ENCODE measurements at regions not wholly inside any gene's neighbourhood (a gene's known extent, or its start where the extent isn't known, plus 50 kb on each side); places are given as distances from the start of the nearest gene placed in this dataset.

- DNase-seq = no peak
These were observed 1378.1 kb upstream of the PRMT6 start for GRCh38 chr1:105678334-105678733.

- DNase-seq = no peak
These were observed 1371.8 kb upstream of the PRMT6 start for GRCh38 chr1:105684714-105685113.

- no peak for DNase-seq
These were observed 1370.4 kb upstream of the PRMT6 start for GRCh38 chr1:105686026-105686425.

- no peak for DNase-seq
These were observed 1369.4 kb upstream of the PRMT6 start for GRCh38 chr1:105686874-105687690.

GRCh38 chr1:105700723-105701122, 1355.8 kb upstream of the PRMT6 start:
- DNase-seq = no peak

- DNase-seq = no peak
These were observed 1332.2 kb upstream of the PRMT6 start for GRCh38 chr1:105724286-105724685.

GRCh38 chr1:105730701-105731100, 1325.8 kb upstream of the PRMT6 start:
- peak in 1 of 2 experiments; percentile 12 for DNase-seq

- DNase-seq = no peak
These were observed 1320.1 kb upstream of the PRMT6 start for GRCh38 chr1:105736349-105736748.

- DNase-seq = no peak
These were observed 1276.7 kb upstream of the PRMT6 start for GRCh38 chr1:105779727-105780126.

- no peak for DNase-seq
These were observed 1271.5 kb upstream of the PRMT6 start for GRCh38 chr1:105785021-105785420.

GRCh38 chr1:105793536-105794146, 1262.8 kb upstream of the PRMT6 start:
- DNase-seq = peak; percentile 37 to 45

- DNase-seq = no peak
These were observed 1260.7 kb upstream of the PRMT6 start for GRCh38 chr1:105795741-105796140.

- peak in 1 of 2 experiments; percentile 0 for DNase-seq
These were observed 1225.8 kb upstream of the PRMT6 start for GRCh38 chr1:105830571-105831146.

- DNase-seq = no peak
These were observed 1218.4 kb upstream of the PRMT6 start for GRCh38 chr1:105838071-105838470.

- no peak for DNase-seq
These were observed 1190.9 kb upstream of the PRMT6 start for GRCh38 chr1:105865546-105865945.

- DNase-seq = no peak
These were observed 1183.7 kb upstream of the PRMT6 start for GRCh38 chr1:105872817-105873216.

- DNase-seq = no peak
These were observed 1181.9 kb upstream of the PRMT6 start for GRCh38 chr1:105874621-105875020.

- no peak for DNase-seq
These were observed 1170.2 kb upstream of the PRMT6 start for GRCh38 chr1:105886309-105886708.

- no peak for DNase-seq
These were observed 1165.2 kb upstream of the PRMT6 start for GRCh38 chr1:105891308-105891707.

- no peak for DNase-seq
These were observed 1162.5 kb upstream of the PRMT6 start for GRCh38 chr1:105894006-105894405.

GRCh38 chr1:105909811-105910210, 1146.7 kb upstream of the PRMT6 start:
- DNase-seq = no peak

GRCh38 chr1:105914403-105914802, 1142.1 kb upstream of the PRMT6 start:
- DNase-seq = peak; percentile 21 to 55

- DNase-seq = no peak
These were observed 1121.7 kb upstream of the PRMT6 start for GRCh38 chr1:105934806-105935205.

- no peak for DNase-seq
These were observed 1091.6 kb upstream of the PRMT6 start for GRCh38 chr1:105964879-105965278.

Data from NCI-H2081 (cell line).